Epidermal melanocyte (primary cell): ENCODE measurements at regions not wholly inside any gene's neighbourhood (a gene's known extent, or its start where the extent isn't known, plus 50 kb on each side); places are given as distances from the start of the nearest gene placed in this dataset.

ENCODE experiments used
- DNase-seq: peaks from one replicate; pipeline ENCODE4 v3.0.0; 2011; ENCODE audit warnings: low spot score; ENCODE audit not compliant: insufficient read length

- no peak for DNase-seq
Observed at GRCh38 chr6:95240514-95240913, 336.8 kb upstream of the MANEA start.

GRCh38 chr6:95242560-95242959 is 334.8 kb upstream of the MANEA start:
- DNase-seq, result no peak

GRCh38 chr6:95243053-95243452 is 334.3 kb upstream of the MANEA start:
- no peak for DNase-seq

GRCh38 chr6:95244751-95245150 is 332.6 kb upstream of the MANEA start:
- no peak for DNase-seq

GRCh38 chr6:95248499-95248898 is 328.8 kb upstream of the MANEA start:
- DNase-seq, result no peak

GRCh38 chr6:95249175-95249574 is 328.2 kb upstream of the MANEA start:
- DNase-seq, result no peak

GRCh38 chr6:95249661-95250060 is 327.7 kb upstream of the MANEA start:
- no peak for DNase-seq

- DNase-seq, result no peak
Observed at GRCh38 chr6:95263840-95264239, 313.5 kb upstream of the MANEA start.

- DNase-seq, result no peak
Observed at GRCh38 chr6:95266537-95267258, 310.6 kb upstream of the MANEA start.

- no peak for DNase-seq
Observed at GRCh38 chr6:95274686-95275235, 302.6 kb upstream of the MANEA start.

- no peak for DNase-seq
Observed at GRCh38 chr6:95279616-95280015, 297.7 kb upstream of the MANEA start.

GRCh38 chr6:95280686-95281273 is 296.6 kb upstream of the MANEA start:
- DNase-seq, result no peak

GRCh38 chr6:95285881-95286280 is 291.5 kb upstream of the MANEA start:
- no peak for DNase-seq

- no peak for DNase-seq
Observed at GRCh38 chr6:95286874-95287273, 290.5 kb upstream of the MANEA start.

- no peak for DNase-seq
Observed at GRCh38 chr6:95288251-95288650, 289.1 kb upstream of the MANEA start.

GRCh38 chr6:95292011-95292410 is 285.3 kb upstream of the MANEA start:
- DNase-seq, result no peak

GRCh38 chr6:95293257-95293656 is 284.1 kb upstream of the MANEA start:
- DNase-seq, result no peak

- DNase-seq, result no peak
Observed at GRCh38 chr6:95294043-95294442, 283.3 kb upstream of the MANEA start.

- no peak for DNase-seq
Observed at GRCh38 chr6:95309545-95309944, 267.8 kb upstream of the MANEA start.

- no peak for DNase-seq
Observed at GRCh38 chr6:95318137-95318536, 259.2 kb upstream of the MANEA start.

GRCh38 chr6:95321126-95321525 is 256.2 kb upstream of the MANEA start:
- DNase-seq, result no peak

- DNase-seq, result no peak
Observed at GRCh38 chr6:95325916-95326315, 251.4 kb upstream of the MANEA start.

- DNase-seq, result no peak
Observed at GRCh38 chr6:95328231-95328630, 249.1 kb upstream of the MANEA start.
